ENCODE measurements at regions not wholly inside any gene's neighbourhood (a gene's known extent, or its start where the extent isn't known, plus 50 kb on each side); places are given as distances from the start of the nearest gene placed in this dataset.

DNA sequence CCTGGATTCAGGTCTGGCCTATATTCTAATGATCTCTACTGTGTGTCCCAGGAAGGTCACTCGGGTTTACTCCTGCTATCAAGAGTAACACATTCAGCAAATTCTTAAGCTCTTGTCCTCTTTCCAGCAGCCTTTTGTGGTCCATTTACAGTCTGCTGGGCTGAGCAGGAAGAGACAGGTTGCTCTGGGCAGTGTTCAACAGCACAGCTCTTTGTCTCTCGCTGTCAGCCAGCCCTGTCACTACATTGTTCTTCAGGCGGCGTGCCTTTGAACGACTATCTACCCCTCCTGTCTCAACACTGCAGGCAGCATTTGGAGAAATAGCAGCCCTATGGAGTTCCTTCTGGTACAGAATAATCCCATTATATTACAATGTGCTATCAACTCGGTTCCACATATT, 192.2 kb upstream of the TBX20 start:
- TF ChIP-seq, protein P1, sequence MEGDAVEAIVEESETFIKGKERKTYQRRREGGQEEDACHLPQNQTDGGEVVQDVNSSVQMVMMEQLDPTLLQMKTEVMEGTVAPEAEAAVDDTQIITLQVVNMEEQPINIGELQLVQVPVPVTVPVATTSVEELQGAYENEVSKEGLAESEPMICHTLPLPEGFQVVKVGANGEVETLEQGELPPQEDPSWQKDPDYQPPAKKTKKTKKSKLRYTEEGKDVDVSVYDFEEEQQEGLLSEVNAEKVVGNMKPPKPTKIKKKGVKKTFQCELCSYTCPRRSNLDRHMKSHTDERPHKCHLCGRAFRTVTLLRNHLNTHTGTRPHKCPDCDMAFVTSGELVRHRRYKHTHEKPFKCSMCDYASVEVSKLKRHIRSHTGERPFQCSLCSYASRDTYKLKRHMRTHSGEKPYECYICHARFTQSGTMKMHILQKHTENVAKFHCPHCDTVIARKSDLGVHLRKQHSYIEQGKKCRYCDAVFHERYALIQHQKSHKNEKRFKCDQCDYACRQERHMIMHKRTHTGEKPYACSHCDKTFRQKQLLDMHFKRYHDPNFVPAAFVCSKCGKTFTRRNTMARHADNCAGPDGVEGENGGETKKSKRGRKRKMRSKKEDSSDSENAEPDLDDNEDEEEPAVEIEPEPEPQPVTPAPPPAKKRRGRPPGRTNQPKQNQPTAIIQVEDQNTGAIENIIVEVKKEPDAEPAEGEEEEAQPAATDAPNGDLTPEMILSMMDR (IDR thresholded peaks at IDR 0.05) = no peak
- TF ChIP-seq EP300 (IDR thresholded peaks at IDR 0.05) = no peak
